Activated CD4-positive, alpha-beta T cell treated with anti-CD3 and anti-CD28 coated beads, Interleukin-2, amount 50 U/mL, for 48 hours (primary cell): ENCODE measurements at regions not wholly inside any gene's neighbourhood (a gene's known extent, or its start where the extent isn't known, plus 50 kb on each side); places are given as distances from the start of the nearest gene placed in this dataset.
"Not testable (repeated sequence)": the region's sequence is repeated elsewhere in the genome, so short reads cannot be mapped to it uniquely, and the experiment has no call there.

Experiments used
- DNase-seq, 2 experiments: peaks; one replicate each; pipeline ENCODE4 v3.0.0-alpha.2; 2020

- no peak for DNase-seq
These were observed 242.2 kb downstream of the HGF start for GRCh38 chr7:81527651-81528050.

GRCh38 chr7:81526971-81527370, 242.9 kb downstream of the HGF start:
- no peak for DNase-seq

- no peak for DNase-seq
These were observed 244.0 kb downstream of the HGF start for GRCh38 chr7:81525841-81526240.

- DNase-seq: no peak
These were observed 250.0 kb downstream of the HGF start for GRCh38 chr7:81519886-81520285.

- DNase-seq: no peak
These were observed 252.9 kb downstream of the HGF start for GRCh38 chr7:81516898-81517297.

GRCh38 chr7:81515009-81515408, 254.8 kb downstream of the HGF start:
- DNase-seq: no peak

- no peak for DNase-seq
These were observed 255.3 kb downstream of the HGF start for GRCh38 chr7:81514546-81514945.

- no peak for DNase-seq
These were observed 259.7 kb downstream of the HGF start for GRCh38 chr7:81510122-81510521.

- no peak for DNase-seq
These were observed 262.6 kb downstream of the HGF start for GRCh38 chr7:81507221-81507620.

GRCh38 chr7:81506609-81507008, 263.2 kb downstream of the HGF start:
- no peak for DNase-seq

- DNase-seq: no peak
These were observed 266.1 kb downstream of the HGF start for GRCh38 chr7:81503771-81504170.

GRCh38 chr7:81503336-81503735, 266.5 kb downstream of the HGF start:
- DNase-seq: no peak

- DNase-seq: no peak
These were observed 268.6 kb downstream of the HGF start for GRCh38 chr7:81501220-81501619.

- no peak for DNase-seq
These were observed 269.2 kb downstream of the HGF start for GRCh38 chr7:81500631-81501030.

GRCh38 chr7:81499262-81500116, 270.4 kb downstream of the HGF start:
- no peak for DNase-seq

GRCh38 chr7:81498176-81498575, 271.7 kb downstream of the HGF start:
- no peak for DNase-seq

- DNase-seq: no peak
These were observed 276.9 kb downstream of the HGF start for GRCh38 chr7:81492910-81493309.

GRCh38 chr7:81492240-81492639, 277.6 kb downstream of the HGF start:
- no peak for DNase-seq

GRCh38 chr7:81491573-81491972, 278.3 kb downstream of the HGF start:
- DNase-seq: no peak

- DNase-seq: no peak
These were observed 281.6 kb downstream of the HGF start for GRCh38 chr7:81488210-81488609.

- DNase-seq: no peak
These were observed 282.3 kb downstream of the HGF start for GRCh38 chr7:81487516-81487915.

GRCh38 chr7:81484261-81484660, 285.6 kb downstream of the HGF start:
- DNase-seq: no peak

GRCh38 chr7:81482600-81483186, 287.2 kb downstream of the HGF start:
- no peak for DNase-seq

- DNase-seq: no peak
These were observed 291.2 kb downstream of the HGF start for GRCh38 chr7:81478664-81479063.

GRCh38 chr7:81478201-81478600, 291.6 kb downstream of the HGF start:
- DNase-seq: not testable (repeated sequence)
